Heart right ventricle (tissue), 16 donors: ENCODE measurements at regions not wholly inside any gene's neighbourhood (a gene's known extent, or its start where the extent isn't known, plus 50 kb on each side); places are given as distances from the start of the nearest gene placed in this dataset.

Experiments
- ATAC-seq, 8 donors: fragments of 200-7000 bp; cut with Tn5 transposase; one replicate each; pipeline ENCODE4 v1.9.1; 2020; ENCODE audit warnings: mild to moderate bottlenecking in 8 of 8, moderate library complexity in 8 of 8, moderate number of reproducible peaks in 1 of 8
- DNase-seq, 2 donors: peaks; one replicate each; pipeline ENCODE4 v3.0.0-alpha.2; 2020
- H3K27ac ChIP-seq, 10 donors: fragments of 200-600 bp; sonication (generic) in 2 of 10; one replicate each; pipeline versions ENCODE4 v1.5.0 to v1.8.0; 2020 to 2022; ENCODE audit warnings: mild to moderate bottlenecking in 3 of 10
- H3K27me3 ChIP-seq, 7 donors: fragments of 200-600 bp; one replicate each; pipeline ENCODE4 v1.8.0; 2021 to 2022; ENCODE audit warnings: mild to moderate bottlenecking in 2 of 7
- H3K36me3 ChIP-seq, 9 donors: fragments of 200-600 bp; sonication (generic) in 1 of 9; one replicate each; pipeline versions ENCODE4 v1.5.0 to v1.8.0; 2020 to 2022; ENCODE audit warnings: mild to moderate bottlenecking in 2 of 9
- H3K4me1 ChIP-seq, 9 donors: fragments of 200-600 bp; sonication (generic) in 1 of 9; one replicate each; pipeline versions ENCODE4 v1.5.0 to v1.8.0; 2020 to 2022; ENCODE audit warnings: mild to moderate bottlenecking in 4 of 9
- H3K4me3 ChIP-seq, 10 donors: fragments of 200-600 bp; sonication (generic) in 2 of 10; one replicate each; pipeline versions ENCODE4 v1.5.0 to v1.8.0; 2020 to 2022; ENCODE audit warnings: mild to moderate bottlenecking in 7 of 10, moderate library complexity in 2 of 10
- H3K9me3 ChIP-seq, 11 donors: fragments of 200-600 bp in 10 of 11; sonication (generic) in 2 of 11; one replicate each; pipeline versions ENCODE4 v1.5.0 to v1.8.0; 2013 to 2022; ENCODE audit warnings: mild to moderate bottlenecking in 2 of 11, control low read depth in 1 of 11, moderate library complexity in 1 of 11
- WGBS, 2 donors: extraction: QIAGEN DNeasy Blood & Tissue Kit; methylation state at CpG; one replicate each; pipeline ENCODE4 v1.1.7; 2013; ENCODE audit warnings: inconsistent platforms in 1 of 2; 5-methylcytosine and 5-hydroxymethylcytosine counted together
- intact Hi-C, 10 donors: fragments of 100-400 bp; cut with DNase I; formaldehyde crosslinking; loops; one replicate each; pipeline versions ENCODE4 v1.11.1 to v1.14.2; 2022
- TF ChIP-seq, protein P1 (sequence below), 9 donors: fragments of 200-600 bp; sonication (generic) in 2 of 9; IDR thresholded peaks; one replicate each; pipeline versions ENCODE4 v1.5.0 to v1.8.0; 2021 to 2022; ENCODE audit warnings: antibody characterized with exemption in 9 of 9, mild to moderate bottlenecking in 5 of 9, moderate library complexity in 1 of 9
- donor health status: Arrhythmogenic right ventricular cardiomyopathy.
- donor health status: ischemic (EF 13 %, LVEDD 7.1; RV severe dilation, severe dysfunction).
- donor health status: healthy with polysubstance abuse.
- donor health status: DM: no; HTN: yes; CAD: no.
- donor health status: DM: no; HTN: no; CAD: no.
- donor health status: ischemic (EF 25% LVEDD 6.9; RV normal size, moderate dysfunction).
- donor health status: ischemic (EF 25% LVEDD 5.7; RV mildly dilated, moderate dysfunction).
- donor health status: healthy.
- donor health status: DM: yes; HTN: yes; CAD: no.
- donor health status: Ischemic cardiomyopathy.
- donor health status: ischemic (EF 35%, LVEDD 5.7; RV mildly dilated, moderate dysfunction).
- donor health status: nonischemic (EF 11% LVEDD 7.7; RV severe dilation, severe dysfunction).
- donor health status: DM: yes; HTN: yes; CAD: no.
- donor health status: PGD.
- donor health status: ischemic (EF 29% LVEDD 5.4; RV normal size, mild dysfunction).
- donor health status: nonischemic (EF 23%, LVEDD 6.1; RV moderate dilation, normal function).

DNA sequence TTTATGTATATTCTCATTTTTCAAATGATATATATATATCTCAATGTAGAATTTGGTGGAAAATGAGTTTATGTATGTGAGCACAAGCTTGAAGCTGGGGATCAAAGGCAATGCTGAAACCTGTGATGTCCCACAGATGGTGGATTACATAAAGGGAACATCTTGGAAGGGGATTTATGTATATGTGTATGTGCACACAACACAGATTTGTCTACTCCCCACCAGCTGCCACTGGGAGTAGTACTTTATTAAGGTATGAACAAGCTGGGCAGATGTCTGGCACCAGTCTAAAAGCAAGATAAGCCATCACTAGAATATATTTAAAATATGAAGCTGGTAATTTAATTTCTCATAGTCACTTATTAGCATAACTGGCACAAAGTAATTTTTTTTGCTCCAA is 895.6 kb downstream of the SLC6A15 start:
- Histone ChIP-seq H3K9me3 (peaks cover 0 to 46% (median 0%) of the 10 kb centered on the region in 11 donors), H3K4me3 (no peak overlapping the region), H3K27ac (no peak overlapping the region), H3K4me1 (no peaks in the 10 kb centered on the region), H3K36me3 (no peaks in the 10 kb centered on the region), H3K27me3 (no peaks in the 10 kb centered on the region)
- no peak for DNase-seq
- TF ChIP-seq, protein P1, sequence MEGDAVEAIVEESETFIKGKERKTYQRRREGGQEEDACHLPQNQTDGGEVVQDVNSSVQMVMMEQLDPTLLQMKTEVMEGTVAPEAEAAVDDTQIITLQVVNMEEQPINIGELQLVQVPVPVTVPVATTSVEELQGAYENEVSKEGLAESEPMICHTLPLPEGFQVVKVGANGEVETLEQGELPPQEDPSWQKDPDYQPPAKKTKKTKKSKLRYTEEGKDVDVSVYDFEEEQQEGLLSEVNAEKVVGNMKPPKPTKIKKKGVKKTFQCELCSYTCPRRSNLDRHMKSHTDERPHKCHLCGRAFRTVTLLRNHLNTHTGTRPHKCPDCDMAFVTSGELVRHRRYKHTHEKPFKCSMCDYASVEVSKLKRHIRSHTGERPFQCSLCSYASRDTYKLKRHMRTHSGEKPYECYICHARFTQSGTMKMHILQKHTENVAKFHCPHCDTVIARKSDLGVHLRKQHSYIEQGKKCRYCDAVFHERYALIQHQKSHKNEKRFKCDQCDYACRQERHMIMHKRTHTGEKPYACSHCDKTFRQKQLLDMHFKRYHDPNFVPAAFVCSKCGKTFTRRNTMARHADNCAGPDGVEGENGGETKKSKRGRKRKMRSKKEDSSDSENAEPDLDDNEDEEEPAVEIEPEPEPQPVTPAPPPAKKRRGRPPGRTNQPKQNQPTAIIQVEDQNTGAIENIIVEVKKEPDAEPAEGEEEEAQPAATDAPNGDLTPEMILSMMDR (IDR thresholded peaks at IDR 0.05) = no peak
- intact Hi-C loops = no loop called here
- ATAC-seq = no peak

DNA sequence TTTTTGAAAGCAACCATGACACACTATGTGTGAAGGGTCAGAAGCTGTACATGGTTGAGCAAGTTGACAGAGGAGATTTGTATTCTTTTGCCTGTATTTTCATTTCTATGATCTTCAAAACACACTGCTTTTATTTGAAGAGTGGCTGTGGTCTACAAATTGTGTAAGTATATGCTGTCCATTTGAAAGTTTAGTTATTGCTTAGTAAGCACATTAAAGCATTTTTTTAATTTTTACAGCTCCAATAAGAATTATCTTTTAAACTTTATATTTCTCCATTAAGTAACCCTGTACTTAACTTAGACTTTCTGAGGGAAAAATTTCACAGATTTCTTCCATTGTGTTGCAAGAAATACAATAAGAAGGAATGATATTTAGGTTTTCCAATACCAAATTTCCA is 915.2 kb downstream of the SLC6A15 start:
- Histone ChIP-seq H3K27ac (no peak overlapping the region), H3K27me3 (no peaks in the 10 kb centered on the region), H3K4me3 (no peak overlapping the region), H3K4me1 (no peaks in the 10 kb centered on the region), H3K36me3 (no peaks in the 10 kb centered on the region), H3K9me3 (peaks cover 0 to 21% (median 6%) of the 10 kb centered on the region in 11 donors)
- DNase-seq = no peak
- TF ChIP-seq, protein P1 (IDR thresholded peaks at IDR 0.05) = no peak
- intact Hi-C loops = no loop called here
- ATAC-seq = no peak

DNA sequence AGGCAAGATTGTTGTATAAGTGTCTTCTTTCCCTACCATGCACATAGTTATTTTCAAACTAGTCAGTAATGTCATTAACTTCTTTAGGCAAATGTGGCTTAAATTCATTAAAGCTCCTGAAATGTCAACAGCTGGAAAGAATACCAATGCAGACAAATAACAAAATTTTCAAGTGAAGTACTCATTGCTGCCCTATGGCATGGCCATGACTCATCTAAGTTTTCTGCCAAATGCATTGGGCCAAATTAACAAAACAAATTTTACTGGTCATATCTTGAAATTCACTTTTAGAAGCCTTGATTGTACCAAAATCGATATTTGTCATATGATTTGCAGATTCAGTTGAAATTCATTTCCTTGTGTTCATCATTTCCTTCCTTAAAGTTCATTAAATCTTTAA is 915.9 kb downstream of the SLC6A15 start:
- Histone ChIP-seq H3K27me3 (no peaks in the 10 kb centered on the region), H3K9me3 (peaks cover 0 to 21% (median 6%) of the 10 kb centered on the region in 11 donors), H3K27ac (no peak overlapping the region), H3K4me1 (no peaks in the 10 kb centered on the region), H3K4me3 (no peak overlapping the region), H3K36me3 (no peaks in the 10 kb centered on the region)
- TF ChIP-seq, protein P1 (IDR thresholded peaks at IDR 0.05) = no peak
- intact Hi-C loops = no loop called here
- no peak for DNase-seq
- 75 to 82% methylated on average over 1 of the region's 1 CpG for WGBS, 2 donors
- ATAC-seq = no peak

DNA sequence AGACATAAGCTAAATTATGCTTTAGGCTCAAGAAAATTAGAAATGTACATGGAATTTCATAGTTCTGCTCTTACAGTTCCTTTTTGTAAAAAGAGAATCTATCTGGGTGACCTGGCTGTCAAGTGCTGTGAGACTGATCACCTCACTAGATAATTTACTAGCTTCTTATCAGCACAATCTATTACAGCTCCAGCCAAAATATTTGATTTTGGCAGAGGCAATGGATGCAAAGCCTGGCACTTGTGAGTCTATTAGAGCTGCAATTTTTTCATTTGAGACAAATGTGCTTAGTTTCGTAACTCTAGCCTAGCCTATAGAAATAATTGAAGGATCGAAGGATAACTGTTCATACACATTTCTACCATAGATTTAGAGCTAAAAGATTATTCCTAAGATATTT is 927.5 kb downstream of the SLC6A15 start:
- DNase-seq (no peak), ATAC-seq (no peak)
- Histone ChIP-seq H3K36me3 (no peaks in the 10 kb centered on the region), H3K27me3 (no peaks in the 10 kb centered on the region), H3K4me1 (no peaks in the 10 kb centered on the region), H3K9me3 (peaks cover 0 to 4% (median 0%) of the 10 kb centered on the region in 11 donors), H3K27ac (no peak overlapping the region), H3K4me3 (no peak overlapping the region)
- intact Hi-C loops = no loop called here
- WGBS, 2 donors = 89 to 94% methylated on average over 2 of the region's 2 CpGs
- TF ChIP-seq, protein P1 (IDR thresholded peaks at IDR 0.05) = no peak

DNA sequence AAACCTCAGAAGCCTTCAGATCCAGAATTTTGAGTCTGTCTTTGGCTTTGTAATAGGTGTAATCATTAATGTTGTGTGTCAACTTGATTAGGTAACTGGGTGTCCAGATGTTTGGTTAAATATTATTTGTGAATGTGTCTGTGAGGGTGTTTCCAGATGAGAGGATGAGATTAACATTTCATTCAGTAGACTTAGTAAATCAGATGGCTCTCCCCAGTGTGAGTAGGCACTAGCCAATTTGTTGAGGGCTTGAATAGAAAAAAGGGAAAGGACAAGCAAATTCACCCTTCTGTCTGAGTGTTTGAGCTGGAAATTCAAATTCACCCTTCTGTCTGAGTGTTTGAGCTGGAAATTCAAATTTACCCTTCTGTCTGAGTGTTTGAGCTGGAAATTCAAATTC is 932.2 kb downstream of the SLC6A15 start:
- Histone ChIP-seq H3K4me3 (no peak overlapping the region), H3K27ac (no peak overlapping the region), H3K27me3 (no peaks in the 10 kb centered on the region), H3K36me3 (no peaks in the 10 kb centered on the region), H3K9me3 (peaks cover 0 to 4% (median 0%) of the 10 kb centered on the region in 11 donors), H3K4me1 (no peaks in the 10 kb centered on the region)
- intact Hi-C loops = no loop called here
- TF ChIP-seq, protein P1 (IDR thresholded peaks at IDR 0.05) = no peak
- ATAC-seq (no peak), DNase-seq (no peak)
